Neural progenitor cell (in vitro differentiated cells): ENCODE measurements at regions not wholly inside any gene's neighbourhood (a gene's known extent, or its start where the extent isn't known, plus 50 kb on each side); places are given as distances from the start of the nearest gene placed in this dataset.

ENCODE experiments used
- EZH2 ChIP-seq: fragments of 200-600 bp; sonication (generic); IDR thresholded peaks from 2 replicates; pipeline ENCODE4 v1.6.1; 2017; ENCODE audit warnings: antibody characterized with exemption, mild to moderate bottlenecking, moderate library complexity
- TF ChIP-seq, protein P1 (sequence below): fragments of 200-600 bp; sonication (generic); IDR thresholded peaks from 2 replicates; pipeline ENCODE4 v1.5.1; 2017; ENCODE audit warnings: antibody characterized with exemption, mild to moderate bottlenecking

DNA sequence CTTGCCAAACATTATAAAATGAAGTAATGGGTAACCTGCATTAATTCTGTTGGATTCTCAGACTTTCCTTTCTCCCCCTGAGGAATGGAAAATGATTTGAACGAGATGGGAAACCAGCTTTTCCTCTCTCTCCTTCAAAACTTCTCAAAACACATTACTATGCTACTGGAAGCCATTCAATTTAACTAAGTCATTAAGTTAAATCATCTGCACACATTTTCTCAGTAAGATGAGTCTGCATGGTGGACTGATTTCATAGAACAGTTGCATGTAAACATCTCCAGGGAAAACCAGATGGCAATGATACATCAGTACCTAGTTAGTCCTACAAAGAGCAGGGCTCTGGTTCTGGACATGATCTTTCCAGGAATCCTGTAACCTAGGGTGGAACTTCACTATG lies 59.9 kb downstream of the BMP4 start:
- TF ChIP-seq, protein P1, sequence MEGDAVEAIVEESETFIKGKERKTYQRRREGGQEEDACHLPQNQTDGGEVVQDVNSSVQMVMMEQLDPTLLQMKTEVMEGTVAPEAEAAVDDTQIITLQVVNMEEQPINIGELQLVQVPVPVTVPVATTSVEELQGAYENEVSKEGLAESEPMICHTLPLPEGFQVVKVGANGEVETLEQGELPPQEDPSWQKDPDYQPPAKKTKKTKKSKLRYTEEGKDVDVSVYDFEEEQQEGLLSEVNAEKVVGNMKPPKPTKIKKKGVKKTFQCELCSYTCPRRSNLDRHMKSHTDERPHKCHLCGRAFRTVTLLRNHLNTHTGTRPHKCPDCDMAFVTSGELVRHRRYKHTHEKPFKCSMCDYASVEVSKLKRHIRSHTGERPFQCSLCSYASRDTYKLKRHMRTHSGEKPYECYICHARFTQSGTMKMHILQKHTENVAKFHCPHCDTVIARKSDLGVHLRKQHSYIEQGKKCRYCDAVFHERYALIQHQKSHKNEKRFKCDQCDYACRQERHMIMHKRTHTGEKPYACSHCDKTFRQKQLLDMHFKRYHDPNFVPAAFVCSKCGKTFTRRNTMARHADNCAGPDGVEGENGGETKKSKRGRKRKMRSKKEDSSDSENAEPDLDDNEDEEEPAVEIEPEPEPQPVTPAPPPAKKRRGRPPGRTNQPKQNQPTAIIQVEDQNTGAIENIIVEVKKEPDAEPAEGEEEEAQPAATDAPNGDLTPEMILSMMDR, result no peak
- no peak for TF ChIP-seq EZH2
